HCT116 (cell line): ENCODE measurements at regions not wholly inside any gene's neighbourhood (a gene's known extent, or its start where the extent isn't known, plus 50 kb on each side); places are given as distances from the start of the nearest gene placed in this dataset.

Experiments used
- ATAC-seq: fragments of 200-7000 bp; cut with Tn5 transposase; 2 replicates; pipeline ENCODE4 v1.9.1; 2020; ENCODE audit warnings: mild to moderate bottlenecking, moderate library complexity
- BruUV-seq: library from RNA; stranded (reverse); fragments of 400-500 nt; replicated peaks from 2 replicates; lab custom pipeline; 2021; lab: Mats Ljungman, UMichigan
- CTCF ChIA-PET: fragments of 300-600 bp; sonication (Branson Sonifier 250); formaldehyde crosslinking; loops from one replicate; lab custom pipeline; 2021; ENCODE audit warnings: antibody characterized with exemption; lab: Charles Lee
- POLR2A ChIA-PET: fragments of 300-600, 350-600 bp; sonication (Branson Sonifier 250); formaldehyde crosslinking; loops from one replicate; lab custom pipeline; 2021; ENCODE audit warnings: antibody characterized with exemption; lab: Charles Lee
- RAD21 ChIA-PET, 2 experiments: fragments of 300-600 bp; sonication (Branson Sonifier 250); formaldehyde crosslinking; loops; one replicate each; lab custom pipeline; 2023; ENCODE audit warnings: low total read pairs in 2 of 2; ENCODE audit not compliant: uncharacterized antibody in 2 of 2, unreplicated experiment in 2 of 2, low non-redundant PET in 1 of 2; lab: Charles Lee
- DNase-seq: peaks from one replicate; pipeline ENCODE4 v3.0.0-alpha.2; 2010; ENCODE audit warnings: low read depth, low spot score
- H2AFZ ChIP-seq: fragments of 200-600 bp; shearing (Covaris generic), sonication (generic); 2 replicates; pipeline ENCODE4 v1.6.1; 2017; ENCODE audit warnings: low read depth, mixed run types, mixed read lengths, antibody characterized with exemption, low read length; ENCODE audit not compliant: poor library complexity, severe bottlenecking
- H3K27ac ChIP-seq: 2 replicates; pipeline ENCODE4 v1.5.1; 2012; ENCODE audit warnings: low read depth, low read length
- H3K27me3 ChIP-seq: fragments of 200-600 bp; sonication (generic); 2 replicates; pipeline ENCODE4 v1.6.1; 2016; ENCODE audit warnings: mixed run types, low read length, mixed read lengths; ENCODE audit not compliant: insufficient read depth
- H3K36me3 ChIP-seq, 2 experiments: fragments of 200-500 bp in 1 of 2; fragments of 200-600 bp in 1 of 2; sonication (Bioruptor generic) in 1 of 2; sonication (generic) in 1 of 2; 2 replicates each; pipeline versions ENCODE4 v1.5.1 to v1.6.1; 2014 to 2016; ENCODE audit warnings: low read length in 2 of 2, inconsistent platforms in 1 of 2, mixed read lengths in 1 of 2, mixed run types in 1 of 2; ENCODE audit not compliant: insufficient read depth in 2 of 2, control insufficient read depth in 1 of 2
- H3K4me1 ChIP-seq, 2 experiments: fragments of 200-600 bp in 1 of 2; sonication (generic) in 1 of 2; 2 replicates each; pipeline versions ENCODE4 v1.5.1 to v1.6.1; 2012 to 2017; ENCODE audit warnings: low read length in 2 of 2, inconsistent platforms in 1 of 2, mild to moderate bottlenecking in 1 of 2, mixed read lengths in 1 of 2, mixed run types in 1 of 2, moderate library complexity in 1 of 2; ENCODE audit not compliant: insufficient read depth in 2 of 2, control insufficient read depth in 1 of 2
- H3K4me2 ChIP-seq: fragments of 200-600 bp; sonication (generic); 2 replicates; pipeline ENCODE4 v1.6.1; 2017; ENCODE audit warnings: mixed run types, low read length, mixed read lengths
- H3K4me3 ChIP-seq, 2 experiments: fragments of 200-600 bp in 1 of 2; sonication (generic) in 1 of 2; replicated peaks in 1 of 2; 2 replicates each; pipeline ENCODE4 v1.5.1; 2011 to 2016; ENCODE audit warnings: low read length in 2 of 2, control low read depth in 1 of 2, low read depth in 1 of 2, mild to moderate bottlenecking in 1 of 2, mixed read lengths in 1 of 2, mixed run types in 1 of 2
- H3K79me2 ChIP-seq: fragments of 200-600 bp; sonication (generic); 2 replicates; pipeline ENCODE4 v1.6.1; 2017; ENCODE audit warnings: mild to moderate bottlenecking, mixed run types, low read length, moderate library complexity, mixed read lengths; ENCODE audit not compliant: insufficient read depth
- H3K9ac ChIP-seq: fragments of 200-600 bp; sonication (generic); 2 replicates; pipeline ENCODE4 v1.6.1; 2016; ENCODE audit warnings: low read length, mixed read lengths
- H3K9me2 ChIP-seq: fragments of 200-600 bp; sonication (generic), shearing (Covaris generic); 2 replicates; pipeline ENCODE4 v1.6.1; 2017; ENCODE audit warnings: mixed run types, mild to moderate bottlenecking, moderate library complexity; ENCODE audit not compliant: insufficient read depth
- H3K9me3 ChIP-seq, 2 experiments: fragments of 200-500 bp in 1 of 2; fragments of 200-600 bp in 1 of 2; sonication (Bioruptor generic) in 1 of 2; sonication (generic) in 1 of 2; 2 replicates each; pipeline ENCODE4 v1.6.1; 2014 to 2017; ENCODE audit warnings: low read length in 2 of 2, mixed read lengths in 2 of 2, inconsistent platforms in 1 of 2, low read depth in 1 of 2, mild to moderate bottlenecking in 1 of 2, mixed run types in 1 of 2, moderate library complexity in 1 of 2; ENCODE audit not compliant: control insufficient read depth in 1 of 2, insufficient read depth in 1 of 2
- H4K20me1 ChIP-seq: fragments of 200-600 bp; sonication (generic), shearing (Covaris generic); 2 replicates; pipeline ENCODE4 v1.6.1; 2017; ENCODE audit warnings: mixed run types, mild to moderate bottlenecking, moderate library complexity; ENCODE audit not compliant: insufficient read depth
- CBX3 ChIP-seq: IDR thresholded peaks from 2 replicates; pipeline ENCODE4 v1.6.1; 2012; ENCODE audit warnings: low read depth
- CEBPB ChIP-seq: IDR thresholded peaks from 2 replicates; pipeline ENCODE4 v1.6.1; 2012; ENCODE audit warnings: low read depth
- CTCF ChIP-seq, 3 experiments: fragments of 200-600 bp in 1 of 3; sonication (generic) in 1 of 3; IDR thresholded peaks in 2 of 3; conservative IDR thresholded peaks in 1 of 3; 2 replicates each; pipeline ENCODE4 v1.5.1; 2012 to 2017; ENCODE audit warnings: low read depth in 2 of 3, low read length in 2 of 3, antibody characterized with exemption in 1 of 3, borderline replicate concordance in 1 of 3, control low read depth in 1 of 3, mild to moderate bottlenecking in 1 of 3, mixed read lengths in 1 of 3, mixed run types in 1 of 3, moderate library complexity in 1 of 3; ENCODE audit not compliant: insufficient read depth in 1 of 3
- ELF1 ChIP-seq: IDR thresholded peaks from 2 replicates; pipeline ENCODE4 v1.6.1; 2012; ENCODE audit warnings: low read depth, borderline replicate concordance
- EZH2 ChIP-seq: fragments of 200-600 bp; sonication (generic); IDR thresholded peaks from 2 replicates; pipeline ENCODE4 v1.6.1; 2017; ENCODE audit warnings: antibody characterized with exemption, mixed run types
- FOSL1 ChIP-seq: IDR thresholded peaks from 2 replicates; pipeline ENCODE4 v1.6.1; 2012; ENCODE audit warnings: low read depth
- JUND ChIP-seq: IDR thresholded peaks from 2 replicates; pipeline ENCODE4 v1.6.1; 2012
- POLR2A ChIP-seq: IDR thresholded peaks from 2 replicates; pipeline ENCODE4 v1.7.0; 2011; ENCODE audit warnings: borderline replicate concordance; ENCODE audit not compliant: insufficient read depth, insufficient read length; ENCODE audit errors: extremely low read depth
- RAD21 ChIP-seq: IDR thresholded peaks from 2 replicates; pipeline ENCODE4 v1.6.1; 2012; ENCODE audit warnings: low read depth, mild to moderate bottlenecking
- YY1 ChIP-seq: IDR thresholded peaks from 2 replicates; pipeline ENCODE4 v1.6.1; 2011; ENCODE audit warnings: low read length, low read depth, moderate library complexity, mild to moderate bottlenecking; ENCODE audit not compliant: insufficient replicate concordance; ENCODE audit errors: extremely low read depth
- ZFX ChIP-seq: fragments of 450-650 bp; IDR thresholded peaks from 2 replicates; pipeline ENCODE4 v1.6.1; 2017
- ZNF274 ChIP-seq: fragments of 200-500 bp; sonication (Bioruptor generic); IDR thresholded peaks from 2 replicates; pipeline ENCODE4 v1.6.1; 2014; ENCODE audit warnings: mild to moderate bottlenecking, low read depth, low read length, inconsistent platforms
- intact Hi-C: fragments of 100-400 bp; cut with micrococcal nuclease; formaldehyde crosslinking; loops from 2 replicates; pipeline ENCODE4 v1.10.0; 2022
- TF ChIP-seq, protein P1 (sequence below): IDR thresholded peaks from 2 replicates; pipeline ENCODE4 v1.6.1; 2012
- TF ChIP-seq, protein P2 (sequence below): IDR thresholded peaks from 2 replicates; pipeline ENCODE4 v1.6.1; 2012; ENCODE audit warnings: low read depth
- TF ChIP-seq, protein P3 (sequence below): IDR thresholded peaks from 2 replicates; pipeline ENCODE4 v1.6.1; 2011; ENCODE audit warnings: mild to moderate bottlenecking, low read length, moderate library complexity; ENCODE audit not compliant: insufficient replicate concordance; ENCODE audit errors: extremely low read depth

GRCh38 chr13:97639236-97639635, 205.3 kb downstream of the RAP2A start:
- ATAC-seq (no peak), DNase-seq (no peak)
- Histone ChIP-seq H3K4me3 (no peak overlapping the region), H3K27me3 (no peaks in the 10 kb centered on the region), H3K9ac (no peak overlapping the region), H3K9me2 (no peaks in the 10 kb centered on the region), H4K20me1 (no peaks in the 10 kb centered on the region), H2AFZ (no peak overlapping the region), H3K4me2 (no peak overlapping the region), H3K27ac (no peak overlapping the region), H3K79me2 (no peaks in the 10 kb centered on the region), H3K36me3 (no peaks in the 10 kb centered on the region), H3K4me1 (no peaks in the 10 kb centered on the region), H3K9me3 (no peaks in the 10 kb centered on the region)
- BruUV-seq = no TSS peak
- intact Hi-C loops = no loop called here
- ChIA-PET CTCF (no interaction called here), POLR2A (no interaction called here), RAD21 (no interaction called here)
- no peak for TF ChIP-seq FOSL1
- no peak for TF ChIP-seq YY1
- TF ChIP-seq, protein P1, sequence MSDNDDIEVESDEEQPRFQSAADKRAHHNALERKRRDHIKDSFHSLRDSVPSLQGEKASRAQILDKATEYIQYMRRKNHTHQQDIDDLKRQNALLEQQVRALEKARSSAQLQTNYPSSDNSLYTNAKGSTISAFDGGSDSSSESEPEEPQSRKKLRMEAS = no peak
- TF ChIP-seq CBX3 = no peak
- TF ChIP-seq CTCF (IDR thresholded peaks at IDR 0.05 in 2 of 3, conservative IDR thresholded peaks at IDR 0.05 in 1 of 3; ENCODE audit: borderline replicate concordance in 1 of 3, insufficient read depth in 1 of 3, low read depth in 2 of 3, low read length in 2 of 3) = no peak
- no peak for TF ChIP-seq RAD21
- TF ChIP-seq JUND = no peak
- TF ChIP-seq CEBPB = no peak
- no peak for TF ChIP-seq ZFX
- TF ChIP-seq ZNF274 = no peak
- TF ChIP-seq POLR2A = no peak
- TF ChIP-seq, protein P2, sequence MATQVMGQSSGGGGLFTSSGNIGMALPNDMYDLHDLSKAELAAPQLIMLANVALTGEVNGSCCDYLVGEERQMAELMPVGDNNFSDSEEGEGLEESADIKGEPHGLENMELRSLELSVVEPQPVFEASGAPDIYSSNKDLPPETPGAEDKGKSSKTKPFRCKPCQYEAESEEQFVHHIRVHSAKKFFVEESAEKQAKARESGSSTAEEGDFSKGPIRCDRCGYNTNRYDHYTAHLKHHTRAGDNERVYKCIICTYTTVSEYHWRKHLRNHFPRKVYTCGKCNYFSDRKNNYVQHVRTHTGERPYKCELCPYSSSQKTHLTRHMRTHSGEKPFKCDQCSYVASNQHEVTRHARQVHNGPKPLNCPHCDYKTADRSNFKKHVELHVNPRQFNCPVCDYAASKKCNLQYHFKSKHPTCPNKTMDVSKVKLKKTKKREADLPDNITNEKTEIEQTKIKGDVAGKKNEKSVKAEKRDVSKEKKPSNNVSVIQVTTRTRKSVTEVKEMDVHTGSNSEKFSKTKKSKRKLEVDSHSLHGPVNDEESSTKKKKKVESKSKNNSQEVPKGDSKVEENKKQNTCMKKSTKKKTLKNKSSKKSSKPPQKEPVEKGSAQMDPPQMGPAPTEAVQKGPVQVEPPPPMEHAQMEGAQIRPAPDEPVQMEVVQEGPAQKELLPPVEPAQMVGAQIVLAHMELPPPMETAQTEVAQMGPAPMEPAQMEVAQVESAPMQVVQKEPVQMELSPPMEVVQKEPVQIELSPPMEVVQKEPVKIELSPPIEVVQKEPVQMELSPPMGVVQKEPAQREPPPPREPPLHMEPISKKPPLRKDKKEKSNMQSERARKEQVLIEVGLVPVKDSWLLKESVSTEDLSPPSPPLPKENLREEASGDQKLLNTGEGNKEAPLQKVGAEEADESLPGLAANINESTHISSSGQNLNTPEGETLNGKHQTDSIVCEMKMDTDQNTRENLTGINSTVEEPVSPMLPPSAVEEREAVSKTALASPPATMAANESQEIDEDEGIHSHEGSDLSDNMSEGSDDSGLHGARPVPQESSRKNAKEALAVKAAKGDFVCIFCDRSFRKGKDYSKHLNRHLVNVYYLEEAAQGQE = no peak
- no peak for TF ChIP-seq EZH2
- no peak for TF ChIP-seq ELF1
- TF ChIP-seq, protein P3, sequence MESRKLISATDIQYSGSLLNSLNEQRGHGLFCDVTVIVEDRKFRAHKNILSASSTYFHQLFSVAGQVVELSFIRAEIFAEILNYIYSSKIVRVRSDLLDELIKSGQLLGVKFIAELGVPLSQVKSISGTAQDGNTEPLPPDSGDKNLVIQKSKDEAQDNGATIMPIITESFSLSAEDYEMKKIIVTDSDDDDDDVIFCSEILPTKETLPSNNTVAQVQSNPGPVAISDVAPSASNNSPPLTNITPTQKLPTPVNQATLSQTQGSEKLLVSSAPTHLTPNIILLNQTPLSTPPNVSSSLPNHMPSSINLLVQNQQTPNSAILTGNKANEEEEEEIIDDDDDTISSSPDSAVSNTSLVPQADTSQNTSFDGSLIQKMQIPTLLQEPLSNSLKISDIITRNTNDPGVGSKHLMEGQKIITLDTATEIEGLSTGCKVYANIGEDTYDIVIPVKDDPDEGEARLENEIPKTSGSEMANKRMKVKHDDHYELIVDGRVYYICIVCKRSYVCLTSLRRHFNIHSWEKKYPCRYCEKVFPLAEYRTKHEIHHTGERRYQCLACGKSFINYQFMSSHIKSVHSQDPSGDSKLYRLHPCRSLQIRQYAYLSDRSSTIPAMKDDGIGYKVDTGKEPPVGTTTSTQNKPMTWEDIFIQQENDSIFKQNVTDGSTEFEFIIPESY = no peak
